Peyer's patch (tissue), 4 donors: ENCODE measurements at regions not wholly inside any gene's neighbourhood (a gene's known extent, or its start where the extent isn't known, plus 50 kb on each side); places are given as distances from the start of the nearest gene placed in this dataset.

Source experiments
- DNase-seq, 3 donors: peaks; one replicate each; pipeline ENCODE4 v3.0.0-alpha.2; 2017 to 2019
- H3K27ac ChIP-seq, 4 donors: fragments of 200-600 bp; sonication (generic); one replicate each; pipeline ENCODE4 v1.5.1; 2016 to 2019
- H3K27me3 ChIP-seq, 2 donors: fragments of 200-600 bp; sonication (generic); one replicate each; pipeline ENCODE4 v1.5.1; 2019
- H3K36me3 ChIP-seq, 3 donors: fragments of 200-600 bp; sonication (generic); one replicate each; pipeline ENCODE4 v1.5.1; 2016 to 2019
- H3K4me1 ChIP-seq, 4 donors: fragments of 200-600 bp; sonication (generic); one replicate each; pipeline ENCODE4 v1.5.1; 2016 to 2019
- H3K4me3 ChIP-seq, 4 donors: fragments of 200-600 bp; sonication (generic); 1 replicate in 3 of 4; 2 replicates in 1 of 4; pipeline ENCODE4 v1.5.1; 2016 to 2019; ENCODE audit warnings: mild to moderate bottlenecking in 1 of 4
- H3K9me3 ChIP-seq, 4 donors: fragments of 200-600 bp; sonication (generic); one replicate each; pipeline ENCODE4 v1.5.1; 2016 to 2019; ENCODE audit warnings: mild to moderate bottlenecking in 1 of 4
- CTCF ChIP-seq, 6 experiments: fragments of 450-650 bp in 4 of 6; fragments of 200-600 bp in 2 of 6; sonication (generic) in 1 of 6; IDR thresholded peaks; one replicate each; pipeline ENCODE4 v1.5.1; 2017 to 2019; ENCODE audit warnings: antibody characterized with exemption in 6 of 6, mild to moderate bottlenecking in 3 of 6, moderate library complexity in 1 of 6
- POLR2A ChIP-seq, 2 donors: fragments of 450-650 bp; IDR thresholded peaks; one replicate each; pipeline ENCODE4 v1.5.1; 2017; ENCODE audit warnings: antibody characterized with exemption in 2 of 2, mild to moderate bottlenecking in 2 of 2, moderate library complexity in 2 of 2

- Histone ChIP-seq H3K36me3 (no peaks in the 10 kb centered on the region), H3K4me1 (no peaks in the 10 kb centered on the region), H3K27me3 (no peaks in the 10 kb centered on the region), H3K4me3 (no peak overlapping the region), H3K9me3 (peaks cover 0 to 3% (median 0%) of the 10 kb centered on the region in 4 donors), H3K27ac (no peak overlapping the region)
- TF ChIP-seq POLR2A (IDR thresholded peaks at IDR 0.05) (no peak), CTCF (IDR thresholded peaks at IDR 0.05) (no peak)
- DNase-seq = no peak
These were observed 79.4 kb upstream of the KSR1 start for GRCh38 chr17:27376637-27377547.

DNA sequence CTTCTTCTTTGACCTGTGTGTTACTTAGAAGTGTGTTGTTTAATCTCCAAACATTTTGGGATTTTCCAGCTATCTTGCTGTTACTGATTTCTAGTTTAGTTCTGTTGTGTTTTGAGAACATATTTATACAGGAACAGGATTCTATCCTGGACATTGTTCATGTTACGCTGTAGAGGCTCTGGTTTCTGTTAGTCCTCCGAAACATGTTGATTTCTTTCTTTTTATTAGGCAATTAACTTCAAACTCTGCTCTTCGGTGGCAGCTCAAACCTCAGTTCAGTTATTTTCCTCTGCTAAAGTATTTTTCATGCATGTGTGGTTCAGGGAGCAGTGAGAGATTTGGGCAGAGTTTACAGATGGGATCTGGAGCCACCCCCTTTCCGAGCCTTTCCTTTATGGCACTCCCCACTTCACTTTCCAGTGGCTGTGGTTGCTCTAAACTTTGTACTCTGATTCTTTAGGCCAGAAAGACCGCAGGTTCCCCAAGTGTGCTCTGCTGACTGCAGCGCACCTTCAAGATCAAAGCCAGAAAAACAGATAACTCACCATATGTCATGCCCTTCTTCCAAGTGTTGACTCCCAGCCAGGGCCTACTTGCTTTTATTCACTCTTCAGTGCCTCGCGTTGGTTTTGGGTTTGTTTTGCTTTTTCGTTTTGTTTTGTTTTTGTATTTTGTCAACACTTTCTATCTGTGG is 77.6 kb upstream of the KSR1 start:
- TF ChIP-seq CTCF (IDR thresholded peaks at IDR 0.05) (no peak), POLR2A (IDR thresholded peaks at IDR 0.05) (no peak)
- H3K27ac ChIP-seq = no peak overlapping the region
- H3K9me3 ChIP-seq = peaks cover 0 to 3% (median 0%) of the 10 kb centered on the region in 4 donors
- no peak overlapping the region for H3K4me3 ChIP-seq
- H3K4me1 ChIP-seq = no peaks in the 10 kb centered on the region
- no peak for DNase-seq
- H3K36me3 ChIP-seq = no peaks in the 10 kb centered on the region
- H3K27me3 ChIP-seq = no peaks in the 10 kb centered on the region

GRCh38 chr17:27379888-27380533 is 76.2 kb upstream of the KSR1 start:
- Histone ChIP-seq H3K4me1 (no peaks in the 10 kb centered on the region), H3K4me3 (peak overlapping the region in 2 of 4 donors; percentile 16 to 26), H3K27me3 (no peaks in the 10 kb centered on the region), H3K27ac (no peak overlapping the region), H3K9me3 (peaks cover 0 to 3% (median 0%) of the 10 kb centered on the region in 4 donors), H3K36me3 (no peaks in the 10 kb centered on the region)
- TF ChIP-seq CTCF (IDR thresholded peaks at IDR 0.05) = no peak
- TF ChIP-seq POLR2A (IDR thresholded peaks at IDR 0.05) = no peak
- DNase-seq = peak in 1 of 3 donors; percentile 60

GRCh38 chr17:27380551-27380950 is 75.7 kb upstream of the KSR1 start:
- TF ChIP-seq POLR2A (IDR thresholded peaks at IDR 0.05) (no peak), CTCF (IDR thresholded peaks at IDR 0.05) (no peak)

DNA sequence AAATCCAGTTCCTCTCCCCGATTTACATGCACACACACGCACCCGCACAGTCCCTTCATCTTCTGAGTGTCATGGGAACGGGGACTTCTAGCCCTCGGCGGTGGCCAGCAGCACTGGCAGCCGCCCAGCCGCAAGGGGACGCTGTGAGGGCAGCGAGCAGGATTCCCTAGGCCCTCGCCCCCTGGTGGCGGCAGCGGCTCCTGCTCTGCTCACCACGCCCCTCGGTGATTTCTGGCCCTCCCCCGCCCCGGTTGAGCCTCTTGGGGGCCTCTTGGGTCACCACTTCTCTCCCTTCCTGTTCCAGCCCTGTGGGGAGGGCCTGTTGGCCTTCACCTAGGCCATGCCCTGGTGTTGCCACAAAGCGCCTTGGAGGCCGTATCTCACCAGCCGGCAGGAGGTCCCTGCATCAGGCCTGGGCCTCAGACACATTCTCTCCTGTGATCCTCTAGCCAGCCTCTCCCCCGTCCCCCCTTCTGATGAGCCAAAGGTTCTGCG is 75.2 kb upstream of the KSR1 start:
- peak; percentile 75 to 86 (median 77) for DNase-seq
- peaks cover 0 to 3% (median 0%) of the 10 kb centered on the region in 4 donors for H3K9me3 ChIP-seq
- H3K27ac ChIP-seq = no peak overlapping the region
- H3K27me3 ChIP-seq = no peaks in the 10 kb centered on the region
- H3K36me3 ChIP-seq = no peaks in the 10 kb centered on the region
- no peak overlapping the region for H3K4me3 ChIP-seq
- TF ChIP-seq POLR2A (IDR thresholded peaks at IDR 0.05) = no peak
- peak; percentile 82 to 91 (median 84) for TF ChIP-seq CTCF (IDR thresholded peaks at IDR 0.05)
- no peaks in the 10 kb centered on the region for H3K4me1 ChIP-seq

More at GRCh38 chr17:27380551-27380950, 75.7 kb upstream of the KSR1 start:
- DNase-seq = no peak
- H3K4me1 ChIP-seq = no peaks in the 10 kb centered on the region
- H3K27ac ChIP-seq = no peak overlapping the region
- H3K36me3 ChIP-seq = no peaks in the 10 kb centered on the region
- no peaks in the 10 kb centered on the region for H3K27me3 ChIP-seq
- H3K4me3 ChIP-seq = peak overlapping the region in 2 of 4 donors; percentile 16 to 26
- H3K9me3 ChIP-seq = peaks cover 0 to 3% (median 0%) of the 10 kb centered on the region in 4 donors
